ENCODE measurements at regions not wholly inside any gene's neighbourhood (a gene's known extent, or its start where the extent isn't known, plus 50 kb on each side); places are given as distances from the start of the nearest gene placed in this dataset.

DNA sequence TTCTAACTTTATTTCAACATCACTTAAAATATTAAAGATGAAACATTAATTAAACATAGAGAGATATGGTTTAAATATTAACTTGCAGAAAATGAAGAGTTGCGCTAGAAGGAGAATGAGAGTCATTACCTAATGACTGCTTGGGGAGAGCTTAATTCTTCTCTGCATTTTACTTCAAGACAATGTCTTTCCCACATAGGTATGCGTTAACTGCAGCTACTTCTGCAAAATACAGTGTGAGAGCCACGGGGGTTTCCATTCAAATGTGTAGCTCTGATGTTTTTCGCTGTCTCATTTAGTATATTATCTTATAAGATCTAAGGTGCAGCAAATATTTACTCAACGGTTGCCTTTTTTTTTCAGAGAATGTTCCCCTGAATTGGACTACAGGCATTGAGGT lies 126.7 kb downstream of the TMX3 start:
- Histone ChIP-seq H3K36me3 (ENCODE audit: control insufficient read depth, insufficient read depth, low read length) (no peaks in the 10 kb centered on the region), H3K27me3 (ENCODE audit: control insufficient read depth, insufficient read depth, low read length) (no peaks in the 10 kb centered on the region), H3K4me3 (ENCODE audit: low read depth, low read length) (no peak overlapping the region)
- TF ChIP-seq, protein P1, sequence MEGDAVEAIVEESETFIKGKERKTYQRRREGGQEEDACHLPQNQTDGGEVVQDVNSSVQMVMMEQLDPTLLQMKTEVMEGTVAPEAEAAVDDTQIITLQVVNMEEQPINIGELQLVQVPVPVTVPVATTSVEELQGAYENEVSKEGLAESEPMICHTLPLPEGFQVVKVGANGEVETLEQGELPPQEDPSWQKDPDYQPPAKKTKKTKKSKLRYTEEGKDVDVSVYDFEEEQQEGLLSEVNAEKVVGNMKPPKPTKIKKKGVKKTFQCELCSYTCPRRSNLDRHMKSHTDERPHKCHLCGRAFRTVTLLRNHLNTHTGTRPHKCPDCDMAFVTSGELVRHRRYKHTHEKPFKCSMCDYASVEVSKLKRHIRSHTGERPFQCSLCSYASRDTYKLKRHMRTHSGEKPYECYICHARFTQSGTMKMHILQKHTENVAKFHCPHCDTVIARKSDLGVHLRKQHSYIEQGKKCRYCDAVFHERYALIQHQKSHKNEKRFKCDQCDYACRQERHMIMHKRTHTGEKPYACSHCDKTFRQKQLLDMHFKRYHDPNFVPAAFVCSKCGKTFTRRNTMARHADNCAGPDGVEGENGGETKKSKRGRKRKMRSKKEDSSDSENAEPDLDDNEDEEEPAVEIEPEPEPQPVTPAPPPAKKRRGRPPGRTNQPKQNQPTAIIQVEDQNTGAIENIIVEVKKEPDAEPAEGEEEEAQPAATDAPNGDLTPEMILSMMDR (IDR thresholded peaks at IDR 0.05; ENCODE audit: insufficient read depth, low read length, severe bottlenecking), result no peak
- DNase-seq (ENCODE audit: low read depth) (no peak), FAIRE-seq (no peak)

DNA sequence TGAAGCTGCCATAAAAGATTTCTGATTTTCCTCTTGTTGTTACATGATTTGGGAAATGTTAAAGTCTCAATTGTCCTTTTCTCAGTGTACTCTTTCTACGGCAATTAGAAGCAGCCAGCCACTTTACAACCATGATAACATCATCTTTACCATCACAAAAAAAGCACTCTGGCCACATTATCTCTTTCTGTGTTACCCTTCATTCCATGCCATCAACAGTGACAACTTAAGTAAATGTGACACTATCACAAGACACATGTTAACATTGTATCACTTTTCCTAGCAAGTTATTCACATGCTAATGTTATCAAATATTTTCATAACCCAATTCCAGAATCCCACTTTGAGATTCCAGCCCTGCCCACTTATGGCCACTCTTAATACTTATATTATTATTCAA lies 131.2 kb downstream of the TMX3 start:
- no peaks in the 10 kb centered on the region for H3K27me3 ChIP-seq (ENCODE audit: control insufficient read depth, insufficient read depth, low read length)
- FAIRE-seq (no peak), DNase-seq (ENCODE audit: low read depth) (no peak)
- H3K4me3 ChIP-seq (ENCODE audit: low read depth, low read length), result no peak overlapping the region
- TF ChIP-seq, protein P1 (IDR thresholded peaks at IDR 0.05; ENCODE audit: insufficient read depth, low read length, severe bottlenecking), result no peak
- H3K36me3 ChIP-seq (ENCODE audit: control insufficient read depth, insufficient read depth, low read length), result no peaks in the 10 kb centered on the region

DNA sequence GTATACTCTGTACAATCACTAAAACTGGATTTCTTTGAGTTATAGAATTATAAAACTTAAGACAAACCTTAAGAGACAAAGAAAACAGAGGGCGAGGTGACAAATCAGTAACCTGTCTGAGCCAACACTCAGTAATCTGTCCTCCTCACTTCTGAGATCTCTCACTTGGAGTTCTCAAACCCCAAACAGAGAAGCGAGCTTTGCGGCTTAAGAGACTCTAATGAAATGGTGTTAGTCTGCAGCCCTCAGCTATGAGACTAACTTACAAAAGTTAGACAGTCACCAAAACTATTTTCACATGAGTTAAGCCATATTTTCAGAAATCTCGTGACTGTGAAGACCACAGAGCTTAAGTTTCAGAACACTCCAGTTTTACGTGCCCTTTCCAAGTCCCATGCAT lies 140.6 kb downstream of the TMX3 start:
- DNase-seq (ENCODE audit: low read depth) (no peak), FAIRE-seq (no peak)
- TF ChIP-seq, protein P1 (IDR thresholded peaks at IDR 0.05; ENCODE audit: insufficient read depth, low read length, severe bottlenecking), result no peak
- no peak overlapping the region for H3K4me3 ChIP-seq (ENCODE audit: low read depth, low read length)
- no peaks in the 10 kb centered on the region for H3K36me3 ChIP-seq (ENCODE audit: control insufficient read depth, insufficient read depth, low read length)
- H3K27me3 ChIP-seq (ENCODE audit: control insufficient read depth, insufficient read depth, low read length), result no peaks in the 10 kb centered on the region

DNA sequence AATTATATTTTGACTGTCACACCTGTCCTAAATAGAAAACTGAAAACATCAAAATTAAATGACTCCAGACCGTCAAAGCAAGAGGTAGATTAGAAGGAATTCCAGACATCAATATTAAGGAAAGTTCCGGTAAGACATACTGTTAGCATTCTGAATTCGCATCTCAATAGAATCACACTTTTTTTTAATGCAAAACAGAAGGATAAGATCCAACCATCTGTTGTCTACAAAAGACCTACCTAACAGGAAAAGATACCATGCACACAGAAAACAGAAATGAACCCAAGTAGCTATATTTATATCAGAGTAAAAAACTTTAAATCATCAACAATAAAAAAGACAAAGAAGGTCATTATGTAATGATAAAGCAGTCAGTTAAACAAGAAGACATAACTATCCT lies 145.0 kb downstream of the TMX3 start:
- H3K4me3 ChIP-seq (ENCODE audit: low read depth, low read length), result no peak overlapping the region
- TF ChIP-seq, protein P1 (IDR thresholded peaks at IDR 0.05; ENCODE audit: insufficient read depth, low read length, severe bottlenecking), result no peak
- no peak for DNase-seq (ENCODE audit: low read depth)
- no peaks in the 10 kb centered on the region for H3K27me3 ChIP-seq (ENCODE audit: control insufficient read depth, insufficient read depth, low read length)
- no peaks in the 10 kb centered on the region for H3K36me3 ChIP-seq (ENCODE audit: control insufficient read depth, insufficient read depth, low read length)
- no peak for FAIRE-seq

DNA sequence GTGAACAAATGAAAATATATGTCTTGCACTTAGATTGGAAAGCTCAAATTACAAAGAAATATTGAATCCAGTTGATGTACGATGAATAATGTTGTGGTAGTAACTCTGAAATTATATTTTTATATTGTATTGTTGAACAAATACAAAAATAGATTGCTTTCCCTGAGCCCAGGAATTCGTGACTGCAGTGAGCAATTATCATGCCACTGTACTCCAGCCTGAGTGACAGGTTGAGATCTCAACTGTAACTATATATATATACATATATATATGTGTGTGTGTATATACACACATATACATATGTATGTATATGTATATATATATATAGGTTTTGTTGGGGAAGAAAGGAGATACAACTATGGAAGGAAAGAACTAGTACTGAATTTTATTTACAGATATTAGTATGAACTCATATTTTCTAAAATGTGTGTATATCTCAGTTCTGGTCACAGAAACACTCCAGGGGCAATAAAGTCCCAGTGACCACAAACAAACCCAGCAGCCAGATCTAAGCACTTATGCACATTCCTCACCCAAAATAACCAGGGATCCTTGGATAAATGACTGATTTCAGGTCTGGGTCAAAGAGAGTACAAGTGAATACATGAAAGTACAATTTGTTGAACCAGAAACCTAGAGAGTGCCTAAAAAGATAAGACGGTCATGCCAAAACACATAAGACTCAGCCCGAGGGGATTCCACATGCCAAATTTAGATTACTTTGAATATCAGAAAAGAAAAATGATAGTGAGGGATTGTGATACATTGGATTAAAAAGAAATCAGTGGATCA lies 146.3 kb downstream of the TMX3 start:
- Histone ChIP-seq H3K4me3 (ENCODE audit: low read depth, low read length) (no peak overlapping the region), H3K36me3 (ENCODE audit: control insufficient read depth, insufficient read depth, low read length) (no peaks in the 10 kb centered on the region), H3K27me3 (ENCODE audit: control insufficient read depth, insufficient read depth, low read length) (no peaks in the 10 kb centered on the region)
- TF ChIP-seq, protein P1 (IDR thresholded peaks at IDR 0.05; ENCODE audit: insufficient read depth, low read length, severe bottlenecking), result no peak
- DNase-seq (ENCODE audit: low read depth), result no peak
- FAIRE-seq, result no peak

DNA sequence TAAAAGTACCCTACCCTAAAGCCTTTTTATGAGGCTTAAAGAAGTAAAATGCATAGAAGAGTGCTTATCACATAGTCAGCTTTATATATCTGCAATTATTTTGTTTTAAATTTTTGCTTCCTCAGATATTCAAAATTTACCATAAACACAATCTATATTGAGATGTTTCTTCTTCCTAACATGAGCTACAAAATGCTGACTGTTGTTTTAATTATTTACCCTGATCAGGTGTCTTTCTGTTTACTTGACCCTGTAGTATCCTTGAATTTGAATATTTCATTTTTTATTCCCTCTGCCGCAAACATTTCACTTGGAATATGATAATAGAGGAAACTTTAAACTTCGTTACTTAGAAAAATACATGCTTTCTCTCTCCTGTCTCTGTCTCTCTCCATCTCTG lies 147.9 kb downstream of the TMX3 start:
- H3K4me3 ChIP-seq (ENCODE audit: low read depth, low read length), result no peak overlapping the region
- H3K27me3 ChIP-seq (ENCODE audit: control insufficient read depth, insufficient read depth, low read length), result no peaks in the 10 kb centered on the region
- no peaks in the 10 kb centered on the region for H3K36me3 ChIP-seq (ENCODE audit: control insufficient read depth, insufficient read depth, low read length)
- TF ChIP-seq, protein P1 (IDR thresholded peaks at IDR 0.05; ENCODE audit: insufficient read depth, low read length, severe bottlenecking), result no peak
- DNase-seq (ENCODE audit: low read depth) (no peak), FAIRE-seq (no peak)
